ENCODE measurements at regions not wholly inside any gene's neighbourhood (a gene's known extent, or its start where the extent isn't known, plus 50 kb on each side); places are given as distances from the start of the nearest gene placed in this dataset.

DNA sequence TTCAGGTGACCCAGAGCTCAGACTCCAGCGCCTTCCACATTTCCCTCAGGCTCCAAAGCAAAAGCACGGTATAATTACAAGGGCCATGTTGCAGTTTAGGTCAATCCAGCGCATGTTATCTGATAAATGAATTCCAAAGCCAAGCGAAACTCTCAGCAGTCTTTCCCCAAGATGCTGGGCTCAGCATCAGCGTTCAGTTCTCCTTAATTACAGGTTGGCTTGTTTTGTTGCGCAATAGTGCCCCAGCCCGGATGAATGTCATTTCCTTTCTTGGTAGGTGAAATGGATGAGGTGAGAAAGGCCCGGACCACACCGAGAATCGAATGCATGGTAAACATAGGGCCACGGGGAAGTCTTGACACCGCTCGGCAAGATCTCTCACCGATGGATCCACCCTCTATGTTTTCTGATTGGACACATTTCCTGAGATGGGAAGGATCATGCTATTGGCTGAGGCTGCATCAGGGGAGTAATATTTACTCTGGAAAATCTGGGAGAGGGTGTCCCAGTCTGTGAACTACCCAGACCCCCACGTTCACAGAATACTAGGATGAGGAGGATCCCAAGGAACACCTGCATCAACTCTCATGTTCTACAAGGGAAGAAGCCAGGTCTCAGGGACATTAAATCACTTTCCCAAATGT lies 221.2 kb upstream of the ANKRD55 start:
- peak; percentile 20 for DNase-seq

DNA sequence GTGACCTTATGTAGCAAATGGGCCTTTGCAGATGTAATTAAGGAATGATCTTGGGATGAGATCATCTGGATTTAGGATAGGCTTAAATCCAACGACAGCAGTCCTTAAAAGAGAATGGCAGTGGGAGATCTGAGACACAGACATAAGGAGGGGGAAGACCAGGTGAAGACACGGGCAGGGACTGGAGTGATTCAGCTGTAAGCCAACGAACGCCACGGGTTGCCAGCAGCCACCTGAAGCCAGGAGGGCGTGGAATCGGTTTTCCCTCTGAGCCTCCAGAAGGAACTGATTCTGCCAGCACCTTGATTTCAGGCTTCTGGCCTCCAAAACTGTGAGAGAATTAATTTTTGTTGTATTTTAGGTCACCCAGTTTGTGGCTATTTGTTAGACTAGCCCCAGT lies 218.6 kb upstream of the ANKRD55 start:
- no peak for DNase-seq

DNA sequence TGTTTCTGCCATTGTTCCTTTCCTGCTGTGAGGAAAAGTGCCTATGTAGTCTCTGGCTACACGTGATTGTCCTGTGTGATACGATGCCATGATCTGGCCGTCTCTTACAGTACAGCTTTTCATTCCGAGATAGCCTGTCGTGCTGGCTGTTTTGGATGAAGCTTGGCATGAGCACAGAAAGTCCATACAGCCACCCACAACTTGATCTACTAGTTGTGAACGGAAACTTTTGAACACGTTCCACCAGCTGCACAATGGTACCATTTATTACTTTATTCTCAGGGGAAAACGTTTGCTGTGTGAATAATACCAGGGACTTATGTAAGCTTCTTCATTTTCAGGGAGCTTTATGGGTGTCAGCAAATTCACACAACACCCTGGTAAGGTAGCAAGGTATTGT lies 217.6 kb upstream of the ANKRD55 start:
- no peak for DNase-seq

DNA sequence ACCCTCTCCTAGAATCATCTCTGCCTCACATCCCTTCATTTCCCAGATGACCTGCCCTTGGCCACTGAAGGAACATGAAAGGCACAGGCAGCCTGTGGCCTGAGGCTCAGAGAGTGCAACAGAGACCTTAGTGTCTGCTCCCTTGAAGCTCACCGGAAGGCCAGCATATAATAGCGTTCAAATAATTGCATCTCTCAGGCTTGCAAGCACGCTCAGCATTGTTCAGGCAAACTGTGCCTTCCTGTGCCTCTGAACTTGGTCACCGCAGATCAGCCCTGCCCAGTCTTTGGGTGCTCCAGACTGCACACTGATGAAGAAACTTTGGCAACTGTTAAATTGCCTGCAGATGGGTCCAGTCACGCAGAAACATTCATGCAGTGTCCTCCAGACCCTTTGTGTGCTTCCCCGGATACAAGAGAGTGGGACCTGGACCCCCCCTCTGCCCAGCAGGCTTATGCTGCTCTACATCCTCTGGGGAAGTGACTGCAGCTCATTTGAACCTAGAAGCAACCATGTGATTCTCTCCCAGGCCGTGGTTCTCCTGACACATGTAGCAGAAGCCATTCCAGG lies 216.0 kb upstream of the ANKRD55 start:
- no peak for DNase-seq

DNA sequence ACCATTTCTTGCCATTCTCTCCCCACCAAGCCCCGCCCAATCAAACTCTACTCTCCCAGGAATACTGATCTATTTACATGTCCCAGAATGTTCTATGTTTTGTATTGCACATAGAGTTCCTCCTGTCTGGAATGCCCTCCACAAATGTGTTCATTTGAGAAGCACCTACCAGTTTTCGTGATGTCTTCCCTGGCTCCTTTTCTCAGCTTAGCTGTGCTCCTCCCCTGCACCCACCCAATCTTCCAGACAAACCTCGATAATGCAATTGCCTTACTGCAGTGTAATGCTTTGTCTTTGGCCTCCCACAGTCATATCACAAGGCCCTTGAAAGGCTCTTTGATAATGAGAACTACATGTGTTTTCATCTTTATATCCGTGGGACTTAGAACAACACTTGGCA lies 214.5 kb upstream of the ANKRD55 start:
- DNase-seq = no peak

DNA sequence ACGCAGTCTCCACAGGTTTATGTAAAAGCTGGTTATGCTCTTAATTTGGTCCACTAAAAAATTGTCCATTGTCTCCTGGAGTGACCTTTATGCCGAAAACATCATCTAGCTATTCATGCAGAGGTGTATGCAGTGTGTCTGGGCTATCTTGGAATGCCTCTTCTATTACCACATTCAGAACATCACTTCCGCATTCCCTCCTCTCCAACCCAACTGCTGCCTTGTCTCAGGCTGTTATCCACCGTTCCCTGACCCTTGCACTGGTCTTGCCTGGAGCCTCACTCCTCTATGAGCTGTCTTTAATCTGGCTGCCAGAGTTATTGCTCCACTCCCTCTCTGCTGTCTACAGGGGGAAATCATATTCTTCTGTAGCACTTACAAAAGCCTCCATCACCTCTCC lies 214.1 kb upstream of the ANKRD55 start:
- no peak for DNase-seq

DNA sequence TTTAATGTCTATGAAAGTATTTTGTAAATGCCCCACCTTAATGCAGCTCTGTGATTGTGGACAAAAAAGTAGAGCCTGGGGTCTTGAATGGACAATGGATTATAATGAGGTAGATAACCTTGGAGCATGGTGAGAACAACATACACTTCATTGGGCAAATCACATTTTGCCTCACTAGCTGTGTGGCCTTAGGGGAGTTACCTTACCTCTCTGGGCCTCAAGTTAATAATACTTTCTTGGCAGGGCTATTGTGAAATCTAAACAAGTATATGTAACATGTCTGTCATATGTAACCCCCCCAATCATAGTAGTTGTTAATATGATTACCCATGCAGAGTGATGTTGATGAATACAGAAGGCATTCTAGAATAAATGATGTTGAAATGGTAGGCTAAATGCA lies 213.6 kb upstream of the ANKRD55 start:
- DNase-seq = no peak

DNA sequence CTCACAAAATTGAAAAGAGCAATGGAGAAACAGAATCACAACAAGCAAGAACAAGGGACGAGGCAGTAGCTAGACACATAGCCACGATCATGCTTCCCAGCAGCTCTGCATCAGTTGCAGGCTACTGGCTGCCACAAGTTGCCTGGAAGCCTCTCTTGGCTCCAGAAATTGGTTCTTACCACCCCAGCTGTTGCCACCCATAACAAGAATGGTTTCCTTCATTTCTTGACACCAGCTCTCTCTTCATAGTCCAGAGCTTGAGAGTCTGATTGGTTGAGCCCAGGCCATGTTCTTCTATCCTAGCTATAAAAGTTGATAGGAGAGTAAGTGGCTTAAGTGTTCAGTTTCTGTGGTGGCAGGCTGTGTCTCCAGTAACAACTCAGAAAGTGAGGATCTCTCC lies 210.7 kb upstream of the ANKRD55 start:
- no peak for DNase-seq

DNA sequence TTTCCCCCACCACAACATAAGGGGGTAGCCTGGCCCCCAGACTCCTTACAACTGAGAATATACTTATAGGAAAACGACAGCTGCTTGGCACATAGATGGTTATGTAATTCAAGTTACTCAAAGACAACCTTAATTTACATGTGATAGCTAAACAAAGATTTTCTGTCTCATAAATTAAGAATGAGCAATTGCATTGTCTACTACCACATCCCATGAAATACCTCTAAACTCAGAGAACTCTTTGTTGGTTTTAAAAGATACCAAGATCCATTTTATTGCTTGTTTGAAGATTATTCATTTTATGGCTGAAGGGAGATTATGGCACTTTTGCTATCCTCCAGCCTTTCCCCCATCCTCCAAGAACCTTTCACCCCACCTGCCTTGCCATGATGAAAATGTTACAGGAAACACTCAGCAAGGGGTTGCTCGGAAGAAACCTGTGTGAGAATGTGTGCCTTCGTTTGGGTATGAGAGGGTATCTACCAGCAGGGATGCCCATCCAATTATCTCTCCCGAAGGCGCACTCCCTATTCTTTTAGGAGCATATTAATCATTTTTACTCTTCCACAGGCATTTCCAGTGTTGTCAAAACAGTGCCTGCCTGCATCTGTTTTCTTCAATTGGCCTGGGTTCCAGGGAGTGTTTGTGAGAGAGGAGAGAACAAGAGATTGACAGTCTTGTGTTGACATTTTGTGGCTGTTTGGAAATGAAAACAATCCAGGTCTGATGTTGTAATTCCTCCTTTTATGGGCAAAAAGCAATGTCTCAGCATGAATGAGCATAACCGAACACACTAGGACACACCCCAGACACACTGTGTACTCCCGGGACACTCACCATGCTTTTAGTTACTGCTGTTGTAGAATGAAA lies 208.0 kb upstream of the ANKRD55 start:
- DNase-seq = no peak

DNA sequence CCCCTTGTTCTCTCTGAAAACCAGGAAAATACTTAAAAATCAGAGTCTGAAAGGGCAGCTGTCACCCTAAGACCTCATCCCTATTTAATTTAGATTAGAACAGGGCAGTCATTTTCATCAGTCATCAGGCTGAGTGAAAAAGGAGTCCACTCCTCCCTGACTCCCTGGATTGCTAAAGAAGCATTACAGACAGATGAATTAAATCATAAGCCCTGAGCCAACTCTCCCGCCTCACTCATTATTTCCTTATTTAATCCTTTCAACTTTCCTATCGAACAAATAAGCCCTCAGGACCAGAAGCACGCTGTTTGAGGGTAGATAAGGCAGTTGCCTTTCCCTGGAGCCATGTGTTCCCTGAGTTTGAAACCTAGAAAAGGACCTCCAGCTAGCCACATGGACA lies 201.9 kb upstream of the ANKRD55 start:
- no peak for DNase-seq

DNA sequence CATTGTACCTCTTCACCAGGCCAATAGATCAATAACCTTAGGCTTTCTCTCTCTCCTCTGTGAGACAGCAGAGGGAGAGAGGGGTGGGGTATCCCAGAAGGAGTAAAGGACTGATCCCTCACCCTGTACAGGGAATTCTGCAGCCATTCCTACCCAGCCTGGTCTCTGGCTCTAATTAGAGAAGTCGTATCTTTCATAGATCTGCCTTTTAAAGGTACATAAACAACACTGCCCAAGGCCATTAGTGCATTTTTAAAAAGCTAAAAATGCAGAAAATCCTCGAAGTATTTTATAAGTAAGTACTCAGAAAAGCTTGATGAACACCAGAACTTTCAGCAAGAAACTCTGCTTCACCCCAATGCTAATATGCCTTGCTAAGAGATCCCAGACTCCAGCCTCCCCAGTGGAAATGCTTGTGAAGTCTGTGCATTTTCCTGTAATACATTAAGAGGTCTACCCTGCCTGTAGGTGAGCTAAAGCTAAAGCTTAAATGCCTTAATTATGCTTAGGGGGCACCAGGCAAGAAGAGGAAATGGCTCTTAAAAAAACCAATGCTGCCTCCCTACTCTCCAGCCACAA lies 200.0 kb upstream of the ANKRD55 start:
- no peak for DNase-seq

DNA sequence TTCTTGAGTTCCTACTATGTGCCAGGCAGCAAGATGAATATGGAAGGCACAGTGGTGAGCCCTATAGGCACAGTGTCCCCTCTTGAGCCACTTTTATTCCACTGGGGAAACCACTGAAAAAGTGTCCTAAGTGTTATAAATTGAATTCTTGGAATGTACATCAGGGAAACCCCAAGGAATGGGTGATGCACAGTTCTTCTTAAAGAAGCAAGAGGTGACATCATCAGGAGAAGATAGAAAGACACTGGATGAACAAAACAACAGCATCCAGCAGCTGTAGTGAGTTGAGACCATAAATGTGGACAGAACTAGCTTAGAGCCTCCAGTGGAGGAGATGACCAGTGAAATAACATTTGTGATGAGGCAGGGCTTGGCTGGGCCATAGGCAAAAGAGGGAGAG lies 199.2 kb upstream of the ANKRD55 start:
- DNase-seq = no peak

DNA sequence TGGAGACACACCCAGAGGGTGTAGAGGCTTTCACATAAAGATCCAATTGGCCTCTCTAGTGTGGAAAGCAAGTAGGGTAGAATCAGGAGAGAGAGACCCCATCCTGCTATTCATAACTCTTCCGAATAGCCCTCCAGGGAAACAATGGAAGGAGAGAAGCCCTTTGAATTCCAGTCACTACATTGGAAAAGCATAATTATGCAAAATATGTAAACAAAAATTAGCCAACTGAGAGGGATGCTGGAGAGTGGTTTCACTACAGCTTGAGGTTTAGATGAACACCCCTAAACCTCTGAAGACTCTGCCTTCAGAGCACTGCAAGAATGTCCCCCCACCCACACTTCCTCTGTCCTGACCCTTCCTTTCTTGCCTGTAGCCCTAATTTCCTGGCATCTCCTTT lies 197.3 kb upstream of the ANKRD55 start:
- no peak for DNase-seq

DNA sequence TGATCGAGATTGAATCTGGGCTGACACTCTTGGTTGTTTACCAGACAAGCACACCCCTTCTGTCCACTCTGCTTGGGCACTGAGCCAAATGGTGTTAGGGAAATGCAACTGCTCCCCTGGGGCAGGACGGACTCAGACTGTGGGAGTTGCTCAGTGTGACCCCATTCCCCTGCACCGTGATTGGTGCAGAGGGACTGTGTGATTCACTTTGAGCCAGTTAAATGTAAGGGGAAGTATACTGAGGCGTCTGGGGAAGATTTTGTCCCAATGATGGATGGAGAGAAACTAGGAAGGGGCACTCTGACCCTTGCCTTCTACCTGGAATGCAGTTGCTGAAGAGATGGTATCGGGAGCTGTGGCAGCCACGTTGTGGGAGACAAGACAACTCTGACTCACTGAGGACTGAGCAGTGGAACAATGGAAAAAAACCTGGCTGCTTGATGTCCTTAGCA lies 196.0 kb upstream of the ANKRD55 start:
- DNase-seq = no peak

DNA sequence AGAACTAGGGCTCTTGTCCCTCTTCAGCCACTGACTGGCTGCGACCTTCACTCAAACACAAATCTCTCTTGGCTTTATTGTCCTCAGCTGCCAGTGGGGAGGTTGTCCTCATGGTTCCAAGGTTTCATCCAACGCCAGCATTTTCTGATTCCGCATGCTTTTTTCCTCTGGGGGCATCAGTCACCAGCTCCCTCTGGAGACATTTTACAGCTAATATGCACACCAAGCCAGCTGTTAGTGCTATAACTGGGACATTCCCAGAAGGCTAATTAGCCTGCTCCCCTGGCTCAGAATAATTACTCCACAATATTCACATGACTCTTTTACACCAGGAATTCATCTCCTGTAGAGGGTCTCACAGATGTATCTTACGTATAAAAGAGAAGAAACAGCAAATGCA lies 193.6 kb upstream of the ANKRD55 start:
- DNase-seq = no peak

DNA sequence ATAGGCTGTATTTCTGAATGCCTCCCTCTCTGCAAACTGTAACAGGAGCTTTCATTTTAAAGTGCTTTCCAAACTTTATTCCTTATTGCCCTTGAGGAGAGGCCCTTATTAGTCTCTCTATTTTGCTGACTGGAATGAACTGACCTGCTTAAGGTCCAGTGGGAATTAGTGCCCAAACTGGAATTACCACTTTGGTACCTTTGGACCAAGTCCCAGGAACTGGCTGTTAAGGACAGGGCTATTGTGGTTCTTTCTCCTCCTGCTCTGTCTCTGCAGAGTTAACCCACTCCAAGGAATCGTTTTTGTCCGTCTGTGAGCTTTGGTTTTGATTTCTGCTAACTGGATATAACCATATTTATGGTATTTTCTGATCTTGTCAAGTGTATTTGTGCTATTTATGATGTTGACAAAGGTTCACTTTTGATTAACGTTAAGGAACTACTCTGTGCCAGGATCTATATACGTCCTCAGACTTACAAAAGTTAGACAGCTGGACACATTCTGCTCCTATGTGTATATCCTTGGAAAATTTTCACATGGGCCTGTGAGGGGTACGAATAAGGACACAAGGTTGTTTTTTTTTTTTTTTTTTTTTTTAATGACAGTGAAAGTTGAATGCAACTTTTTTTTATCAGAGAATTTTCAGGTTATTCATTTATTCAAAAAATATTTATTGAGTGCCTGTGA lies 189.1 kb upstream of the ANKRD55 start:
- DNase-seq = no peak

DNA sequence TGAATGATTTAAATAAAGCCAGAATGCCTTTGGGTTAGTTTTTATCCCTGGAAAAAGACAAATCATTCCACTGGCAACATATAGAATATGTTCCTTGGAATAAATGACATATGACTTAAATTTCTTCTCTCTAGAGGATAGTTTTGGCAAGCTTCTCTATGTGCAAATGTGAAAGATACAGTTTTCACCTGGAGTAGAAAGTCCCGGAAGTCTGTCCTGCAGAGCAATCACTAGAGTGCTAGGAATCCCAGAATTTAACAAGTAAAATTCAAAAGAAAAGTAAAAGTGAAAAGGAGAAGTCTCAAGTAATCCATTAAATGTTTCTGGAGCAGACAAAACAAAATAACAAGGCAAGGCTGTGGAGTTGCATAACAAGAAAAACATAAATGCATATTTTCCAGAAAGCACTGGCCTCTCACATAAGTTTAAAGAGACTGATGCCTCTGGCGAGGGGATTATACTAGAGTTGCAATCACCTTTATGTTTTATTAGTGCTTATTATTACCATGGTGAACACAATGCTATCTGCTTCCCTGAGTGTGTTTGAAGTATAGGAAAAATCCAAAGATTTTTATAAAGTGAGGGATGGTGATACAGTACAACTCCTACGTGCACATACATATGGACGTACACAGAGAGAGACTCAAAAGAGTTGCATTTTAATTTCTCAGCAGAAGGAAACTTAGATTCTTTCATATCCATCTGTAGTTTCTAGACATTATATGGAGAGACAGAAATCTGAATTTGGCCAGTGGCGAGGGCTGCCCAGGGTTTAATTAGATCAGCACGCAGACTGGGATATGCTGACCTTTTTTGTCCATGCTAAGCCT lies 188.3 kb upstream of the ANKRD55 start:
- no peak for DNase-seq

DNA sequence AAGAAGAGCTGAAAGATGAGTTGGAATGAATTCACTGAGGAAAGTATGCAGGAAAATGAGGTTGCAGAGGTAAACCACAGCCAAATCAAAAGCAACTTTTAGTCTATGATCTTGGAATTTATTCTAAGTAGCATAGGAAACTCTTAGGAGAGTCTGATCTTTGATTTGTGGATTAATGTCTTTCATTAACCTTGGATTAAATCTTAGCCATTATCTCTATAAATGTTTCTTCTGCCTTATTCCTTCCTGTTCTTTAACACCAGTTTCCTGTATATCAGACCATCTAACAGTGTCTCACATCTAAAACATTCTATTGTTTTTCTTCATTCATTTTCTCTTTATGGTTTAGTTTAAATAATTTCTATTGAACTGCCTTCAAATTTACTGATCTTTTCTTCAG lies 187.2 kb upstream of the ANKRD55 start:
- no peak for DNase-seq

DNA sequence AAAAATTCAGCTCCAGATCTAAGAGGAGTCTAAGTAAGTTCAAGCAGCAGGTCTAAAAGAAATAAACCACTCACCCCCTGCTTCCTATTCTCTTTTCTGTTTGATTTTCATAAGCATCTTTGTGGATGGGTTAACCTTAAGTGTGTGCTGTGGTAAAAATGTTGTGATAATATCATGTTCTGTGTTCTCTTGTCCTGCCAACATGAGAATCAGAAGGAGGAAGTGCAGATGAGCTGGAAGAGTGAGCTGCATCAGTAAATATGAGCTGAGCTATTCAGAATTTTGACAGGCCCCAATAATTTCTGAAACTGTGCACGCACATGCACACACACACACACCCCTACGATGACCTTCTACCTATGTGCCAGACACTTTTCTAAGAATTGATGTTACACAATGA lies 186.5 kb upstream of the ANKRD55 start:
- DNase-seq = no peak

DNA sequence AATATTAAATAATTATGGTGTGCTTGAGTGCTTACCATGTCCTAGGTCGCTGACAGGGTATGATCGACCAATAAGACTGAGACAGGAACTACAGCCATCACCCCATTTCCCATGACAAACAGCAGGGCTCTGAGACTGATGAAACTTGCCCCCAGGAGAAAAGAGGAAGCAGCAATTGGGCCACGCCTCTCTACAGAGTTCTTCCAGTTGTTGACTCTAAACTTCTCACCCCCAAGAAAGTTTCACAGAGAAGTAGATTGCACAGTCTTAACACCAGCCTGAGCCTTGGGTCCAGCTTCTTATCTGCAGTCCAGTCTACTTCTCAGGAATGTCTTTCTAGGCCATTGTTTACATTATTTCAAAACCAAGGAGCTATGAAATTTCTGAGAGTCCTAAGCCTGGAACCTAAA lies 182.2 kb upstream of the ANKRD55 start:
- DNase-seq = peak; percentile 15

DNA sequence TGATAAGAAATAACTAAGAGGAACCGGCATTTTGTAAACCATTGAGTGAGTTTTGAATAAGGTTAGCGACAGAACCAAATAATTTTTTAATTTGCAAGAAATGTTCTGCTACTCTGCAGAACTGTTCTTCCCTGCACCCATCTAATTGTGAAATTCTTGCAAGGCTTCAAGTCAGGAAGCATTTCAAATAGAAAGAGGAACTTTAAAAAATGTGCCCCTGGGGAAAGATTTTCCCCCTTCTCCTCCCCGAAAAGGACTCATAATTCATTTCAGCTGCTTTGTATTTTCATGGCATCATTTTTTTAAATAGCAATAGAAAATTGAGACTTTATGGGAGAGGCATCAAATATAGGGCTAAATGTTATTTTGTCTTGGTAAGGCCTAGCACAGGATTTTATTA lies 180.9 kb upstream of the ANKRD55 start:
- no peak for DNase-seq

DNA sequence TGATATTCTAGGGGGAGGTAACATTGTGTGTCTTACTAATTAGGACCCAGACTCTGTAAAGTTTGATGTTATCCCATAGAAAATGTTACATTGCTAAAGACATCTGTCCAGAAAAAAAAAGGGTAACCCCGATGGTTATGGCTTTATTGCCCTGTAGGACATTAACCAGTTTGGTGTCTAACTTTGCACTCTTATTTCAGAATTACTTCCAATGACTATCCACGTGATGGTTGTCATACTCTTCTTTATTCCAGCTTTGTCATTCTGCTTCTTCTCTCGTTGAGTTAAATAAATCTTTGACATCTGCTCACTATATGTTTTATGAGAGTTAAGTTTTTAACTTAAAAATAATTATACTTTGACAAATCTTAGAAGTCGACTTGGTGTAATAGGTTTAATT lies 180.4 kb upstream of the ANKRD55 start:
- no peak for DNase-seq
